Trophoblast cell (in vitro differentiated cells and primary cell): ENCODE measurements at regions not wholly inside any gene's neighbourhood (a gene's known extent, or its start where the extent isn't known, plus 50 kb on each side); places are given as distances from the start of the nearest gene placed in this dataset.

Source experiments
- DNase-seq, 2 donors: peaks; one replicate each; pipeline ENCODE4 v3.0.0-alpha.2; 2016
- H2AFZ ChIP-seq: 2 replicates; pipeline ENCODE4 v1.6.1; 2013; ENCODE audit warnings: low read length, moderate library complexity, mild to moderate bottlenecking; ENCODE audit not compliant: insufficient read depth, poor library complexity
- H2AK5ac ChIP-seq: 2 replicates; pipeline ENCODE4 v1.6.1; 2013; ENCODE audit warnings: mild to moderate bottlenecking, low read length
- H2BK120ac ChIP-seq: 2 replicates; pipeline ENCODE4 v1.6.1; 2013; ENCODE audit warnings: low read length, mild to moderate bottlenecking, moderate library complexity; ENCODE audit not compliant: insufficient read depth, poor library complexity
- H2BK12ac ChIP-seq: 2 replicates; pipeline ENCODE4 v1.6.1; 2013; ENCODE audit warnings: mild to moderate bottlenecking, low read length, moderate library complexity
- H2BK5ac ChIP-seq: 2 replicates; pipeline ENCODE4 v1.6.1; 2013; ENCODE audit warnings: low read length, low read depth, moderate library complexity, mild to moderate bottlenecking; ENCODE audit not compliant: poor library complexity
- H3K14ac ChIP-seq: 2 replicates; pipeline ENCODE4 v1.6.1; 2013; ENCODE audit warnings: mild to moderate bottlenecking, low read length
- H3K18ac ChIP-seq: 2 replicates; pipeline ENCODE4 v1.6.1; 2013; ENCODE audit warnings: mild to moderate bottlenecking, low read length
- H3K23ac ChIP-seq: 2 replicates; pipeline ENCODE4 v1.6.1; 2013; ENCODE audit warnings: low read length
- H3K27ac ChIP-seq: 2 replicates; pipeline ENCODE4 v1.5.1; 2013; ENCODE audit warnings: low read depth, mild to moderate bottlenecking, inconsistent platforms, low read length, moderate library complexity
- H3K27me3 ChIP-seq: 2 replicates; pipeline ENCODE4 v1.6.1; 2013; ENCODE audit warnings: inconsistent platforms, mild to moderate bottlenecking, low read length, moderate library complexity; ENCODE audit not compliant: insufficient read depth
- H3K36me3 ChIP-seq, 2 experiments: 1 replicate in 1 of 2; 2 replicates in 1 of 2; pipeline ENCODE4 v1.6.1; 2013; ENCODE audit warnings: low read length in 2 of 2, mild to moderate bottlenecking in 2 of 2, moderate library complexity in 1 of 2; ENCODE audit not compliant: insufficient read depth in 2 of 2, control insufficient read depth in 1 of 2
- H3K4ac ChIP-seq: 2 replicates; pipeline ENCODE4 v1.6.1; 2013; ENCODE audit warnings: low read depth, mild to moderate bottlenecking, low read length, moderate library complexity
- H3K4me1 ChIP-seq, 2 experiments: 1 replicate in 1 of 2; 2 replicates in 1 of 2; pipeline ENCODE4 v1.6.1; 2013; ENCODE audit warnings: low read length in 2 of 2, mild to moderate bottlenecking in 2 of 2, moderate library complexity in 1 of 2; ENCODE audit not compliant: insufficient read depth in 2 of 2, control insufficient read depth in 1 of 2
- H3K4me2 ChIP-seq: 2 replicates; pipeline ENCODE4 v1.6.1; 2013; ENCODE audit warnings: inconsistent platforms, mild to moderate bottlenecking, low read length, moderate library complexity
- H3K4me3 ChIP-seq: 2 replicates; pipeline ENCODE4 v1.5.1; 2013; ENCODE audit warnings: mild to moderate bottlenecking, low read depth, low read length, inconsistent platforms
- H3K79me1 ChIP-seq: one replicate; pipeline ENCODE4 v1.6.1; 2013; ENCODE audit warnings: low read length
- H3K79me2 ChIP-seq: 2 replicates; pipeline ENCODE4 v1.6.1; 2013; ENCODE audit warnings: low read length, mild to moderate bottlenecking; ENCODE audit not compliant: control insufficient read depth, insufficient read depth, poor library complexity
- H3K9ac ChIP-seq: 2 replicates; pipeline ENCODE4 v1.6.1; 2013; ENCODE audit warnings: mild to moderate bottlenecking, low read length
- H3K9me3 ChIP-seq: 2 replicates; pipeline ENCODE4 v1.6.1; 2013; ENCODE audit warnings: low read depth, mild to moderate bottlenecking, control low read depth, inconsistent platforms, low read length; ENCODE audit not compliant: insufficient read depth
- H4K12ac ChIP-seq: 2 replicates; pipeline ENCODE4 v1.6.1; 2013; ENCODE audit warnings: low read depth, mild to moderate bottlenecking, low read length, moderate library complexity
- H4K8ac ChIP-seq: 2 replicates; pipeline ENCODE4 v1.6.1; 2013; ENCODE audit warnings: low read depth, mild to moderate bottlenecking, low read length, moderate library complexity
- H4K91ac ChIP-seq: one replicate; pipeline ENCODE4 v1.6.1; 2013; ENCODE audit warnings: low read depth, mild to moderate bottlenecking, low read length, moderate library complexity
- WGBS: extraction: QIAGEN DNeasy Blood & Tissue Kit; methylation state at CpG from one replicate; pipeline ENCODE4 v1.1.7; 2013; ENCODE audit warnings: missing lambda C conversion rate; ENCODE audit not compliant: insufficient read length, insufficient coverage; ENCODE audit errors: extremely low coverage; 5-methylcytosine and 5-hydroxymethylcytosine counted together

DNA sequence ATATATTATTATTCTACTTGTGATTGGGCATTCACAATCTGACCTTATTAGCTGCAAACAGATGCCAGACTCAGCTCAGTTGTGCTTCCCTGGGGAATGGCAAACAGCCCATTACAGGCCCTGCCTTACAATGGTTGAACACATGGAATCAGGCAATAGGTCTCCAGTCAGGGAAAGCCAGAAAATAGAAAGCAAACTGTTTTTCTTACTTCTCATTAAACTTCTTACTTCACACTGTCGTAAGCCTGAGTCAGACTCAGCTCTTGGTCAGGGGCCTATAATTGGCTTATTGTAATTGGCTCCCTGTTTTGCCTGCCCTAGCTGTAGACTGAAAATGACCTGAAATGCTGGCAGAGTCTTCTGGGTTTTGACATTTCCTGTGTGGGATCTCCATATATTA, 77.0 kb upstream of the CA10 start:
- Histone ChIP-seq H2BK5ac (no peak overlapping the region), H2AFZ (no peak overlapping the region), H3K27ac (no peak overlapping the region), H4K8ac (no peak overlapping the region), H3K9ac (no peak overlapping the region), H3K4me1 (no peaks in the 10 kb centered on the region), H3K4me2 (no peak overlapping the region), H4K91ac (no peak overlapping the region), H4K12ac (no peak overlapping the region), H3K14ac (no peak overlapping the region), H3K27me3 (no peaks in the 10 kb centered on the region), H3K36me3 (no peaks in the 10 kb centered on the region), H3K23ac (no peak overlapping the region), H3K79me2 (no peaks in the 10 kb centered on the region), H3K18ac (no peak overlapping the region), H2BK120ac (no peak overlapping the region), H3K4ac (no peak overlapping the region), H3K4me3 (no peak overlapping the region), H2AK5ac (no peak overlapping the region), H3K79me1 (no peaks in the 10 kb centered on the region), H3K9me3 (no peaks in the 10 kb centered on the region), H2BK12ac (no peak overlapping the region)
- no CpG with 5 or more reads among the region's 1 CpG for WGBS
- DNase-seq, result no peak

DNA sequence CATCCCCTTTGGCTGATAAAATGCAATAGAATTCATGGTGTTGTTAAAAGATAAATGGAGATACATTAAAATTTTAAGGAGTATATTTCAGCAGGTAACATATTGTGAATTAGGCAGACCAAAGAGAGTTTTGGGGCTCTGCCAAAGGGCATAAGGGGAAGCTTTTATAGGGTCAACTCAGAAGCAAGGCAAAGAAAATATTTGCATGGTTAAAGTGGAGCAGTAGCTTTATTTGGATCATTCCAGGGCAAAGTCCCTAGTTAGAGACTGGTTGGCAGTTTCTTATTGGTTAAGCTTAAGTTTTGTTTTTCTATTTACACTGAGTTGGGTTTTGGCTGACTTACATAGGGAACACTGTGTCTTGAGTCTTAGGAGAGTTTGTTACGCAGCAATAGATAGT, 75.1 kb upstream of the CA10 start:
- H4K91ac ChIP-seq, result no peak overlapping the region
- H3K4me3 ChIP-seq, result no peak overlapping the region
- H3K79me1 ChIP-seq, result no peaks in the 10 kb centered on the region
- no peak for DNase-seq
- no peak overlapping the region for H3K9ac ChIP-seq
- H4K8ac ChIP-seq, result no peak overlapping the region
- no peak overlapping the region for H2AK5ac ChIP-seq
- H2AFZ ChIP-seq, result no peak overlapping the region
- H3K23ac ChIP-seq, result no peak overlapping the region
- no peaks in the 10 kb centered on the region for H3K4me1 ChIP-seq
- H3K14ac ChIP-seq, result no peak overlapping the region
- H3K4ac ChIP-seq, result no peak overlapping the region
- no peaks in the 10 kb centered on the region for H3K9me3 ChIP-seq
- no peak overlapping the region for H2BK5ac ChIP-seq
- H3K79me2 ChIP-seq, result no peaks in the 10 kb centered on the region
- WGBS, result no CpG with 5 or more reads among the region's 1 CpG
- no peaks in the 10 kb centered on the region for H3K27me3 ChIP-seq
- H4K12ac ChIP-seq, result no peak overlapping the region
- H2BK12ac ChIP-seq, result no peak overlapping the region
- no peak overlapping the region for H3K4me2 ChIP-seq
- no peak overlapping the region for H2BK120ac ChIP-seq
- H3K36me3 ChIP-seq, result no peaks in the 10 kb centered on the region
- H3K27ac ChIP-seq, result no peak overlapping the region
- no peak overlapping the region for H3K18ac ChIP-seq

DNA sequence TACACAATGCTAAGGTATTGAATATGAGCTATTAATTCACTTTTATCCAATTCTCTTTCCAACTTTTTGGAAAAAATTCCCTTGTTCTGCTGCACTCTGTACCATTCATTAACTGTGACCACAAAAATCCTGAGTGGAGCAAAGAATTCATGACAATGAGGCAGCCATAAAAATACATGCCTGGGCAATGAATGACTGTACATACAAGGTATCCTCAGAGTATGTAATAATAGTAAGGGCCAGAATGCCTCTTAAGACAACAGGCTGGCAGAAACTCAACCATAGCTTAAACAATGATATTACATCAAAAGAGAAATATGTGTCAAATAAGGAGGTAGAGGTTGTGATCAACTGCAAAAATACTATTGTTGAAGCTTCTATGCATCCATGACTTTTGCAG, 74.7 kb upstream of the CA10 start:
- H3K79me2 ChIP-seq, result no peaks in the 10 kb centered on the region
- H3K27me3 ChIP-seq, result no peaks in the 10 kb centered on the region
- no peak overlapping the region for H3K4me2 ChIP-seq
- H4K8ac ChIP-seq, result no peak overlapping the region
- no peak overlapping the region for H3K4me3 ChIP-seq
- no peak overlapping the region for H4K91ac ChIP-seq
- no peaks in the 10 kb centered on the region for H3K36me3 ChIP-seq
- H4K12ac ChIP-seq, result no peak overlapping the region
- no peak overlapping the region for H2AK5ac ChIP-seq
- H3K9ac ChIP-seq, result no peak overlapping the region
- no peak overlapping the region for H2AFZ ChIP-seq
- H3K27ac ChIP-seq, result no peak overlapping the region
- no peak overlapping the region for H3K23ac ChIP-seq
- no peaks in the 10 kb centered on the region for H3K79me1 ChIP-seq
- no peak overlapping the region for H3K18ac ChIP-seq
- no peaks in the 10 kb centered on the region for H3K9me3 ChIP-seq
- no peaks in the 10 kb centered on the region for H3K4me1 ChIP-seq
- no peak overlapping the region for H2BK12ac ChIP-seq
- no peak overlapping the region for H3K14ac ChIP-seq
- no peak overlapping the region for H2BK5ac ChIP-seq
- no peak overlapping the region for H3K4ac ChIP-seq
- no peak for DNase-seq
- H2BK120ac ChIP-seq, result no peak overlapping the region

DNA sequence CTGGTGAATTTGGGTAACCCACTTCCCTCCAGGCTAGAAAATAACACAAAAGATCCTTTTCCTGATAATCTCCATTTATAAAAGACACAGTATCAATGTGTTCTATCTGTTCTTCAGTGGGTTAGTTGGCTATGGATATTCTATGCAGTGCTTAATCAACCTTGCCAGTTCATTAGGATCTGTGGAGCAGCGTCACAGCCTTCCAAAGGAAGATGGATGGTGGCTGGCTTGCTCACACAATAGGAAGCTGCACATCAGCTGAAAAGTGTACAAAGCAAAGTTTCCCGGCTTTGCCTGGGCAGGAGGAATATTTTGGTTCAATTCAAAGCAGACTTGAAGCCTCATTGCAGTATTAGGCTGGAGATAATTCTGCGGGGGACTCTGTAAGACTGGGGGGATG, 70.3 kb upstream of the CA10 start:
- H4K91ac ChIP-seq, result no peak overlapping the region
- no CpG with 5 or more reads among the region's 3 CpGs for WGBS
- H3K27me3 ChIP-seq, result no peaks in the 10 kb centered on the region
- H3K23ac ChIP-seq, result no peak overlapping the region
- H4K8ac ChIP-seq, result no peak overlapping the region
- no peak overlapping the region for H3K14ac ChIP-seq
- H3K4me3 ChIP-seq, result no peak overlapping the region
- no peak overlapping the region for H2BK12ac ChIP-seq
- H4K12ac ChIP-seq, result no peak overlapping the region
- H2BK120ac ChIP-seq, result no peak overlapping the region
- no peak overlapping the region for H2AFZ ChIP-seq
- no peak overlapping the region for H3K27ac ChIP-seq
- no peaks in the 10 kb centered on the region for H3K79me1 ChIP-seq
- H3K18ac ChIP-seq, result no peak overlapping the region
- H3K4ac ChIP-seq, result no peak overlapping the region
- no peaks in the 10 kb centered on the region for H3K4me1 ChIP-seq
- H3K4me2 ChIP-seq, result no peak overlapping the region
- DNase-seq, result no peak
- no peak overlapping the region for H2BK5ac ChIP-seq
- H3K9me3 ChIP-seq, result no peaks in the 10 kb centered on the region
- H2AK5ac ChIP-seq, result no peak overlapping the region
- no peaks in the 10 kb centered on the region for H3K36me3 ChIP-seq
- H3K9ac ChIP-seq, result no peak overlapping the region
- H3K79me2 ChIP-seq, result no peaks in the 10 kb centered on the region

DNA sequence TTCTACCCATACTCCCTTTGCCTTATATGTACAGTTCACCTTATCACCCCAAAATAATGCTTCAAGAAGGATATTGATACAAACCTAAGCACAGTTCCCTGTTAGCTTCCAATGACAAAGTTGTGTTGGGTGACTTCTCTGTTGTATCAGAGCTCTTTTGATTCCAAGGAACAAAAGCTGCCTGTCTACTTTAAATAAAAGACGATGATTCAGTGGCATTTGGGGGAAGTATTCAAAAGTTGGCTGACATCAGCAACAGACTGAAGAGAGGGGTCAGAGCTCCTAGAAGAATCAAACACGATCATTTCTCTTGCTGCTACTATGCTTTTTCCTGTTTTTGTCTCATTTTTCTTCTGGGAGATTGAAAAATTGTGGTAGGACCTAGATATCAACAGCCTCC, 69.4 kb upstream of the CA10 start:
- Histone ChIP-seq H3K4me1 (no peaks in the 10 kb centered on the region), H4K12ac (no peak overlapping the region), H3K79me1 (no peaks in the 10 kb centered on the region), H3K27ac (no peak overlapping the region), H3K18ac (no peak overlapping the region), H2AFZ (no peak overlapping the region), H3K4ac (no peak overlapping the region), H2AK5ac (no peak overlapping the region), H2BK5ac (no peak overlapping the region), H4K8ac (no peak overlapping the region), H4K91ac (no peak overlapping the region), H3K9me3 (no peaks in the 10 kb centered on the region), H3K36me3 (no peaks in the 10 kb centered on the region), H2BK12ac (no peak overlapping the region), H3K23ac (no peak overlapping the region), H3K27me3 (no peaks in the 10 kb centered on the region), H2BK120ac (no peak overlapping the region), H3K4me2 (no peak overlapping the region), H3K4me3 (no peak overlapping the region), H3K9ac (no peak overlapping the region), H3K79me2 (no peaks in the 10 kb centered on the region), H3K14ac (no peak overlapping the region)
- no CpG with 5 or more reads among the region's 2 CpGs for whole genome bisulfite sequencing
- no peak for DNase-seq
